ENCODE measurements at regions not wholly inside any gene's neighbourhood (a gene's known extent, or its start where the extent isn't known, plus 50 kb on each side); places are given as distances from the start of the nearest gene placed in this dataset.

DNA sequence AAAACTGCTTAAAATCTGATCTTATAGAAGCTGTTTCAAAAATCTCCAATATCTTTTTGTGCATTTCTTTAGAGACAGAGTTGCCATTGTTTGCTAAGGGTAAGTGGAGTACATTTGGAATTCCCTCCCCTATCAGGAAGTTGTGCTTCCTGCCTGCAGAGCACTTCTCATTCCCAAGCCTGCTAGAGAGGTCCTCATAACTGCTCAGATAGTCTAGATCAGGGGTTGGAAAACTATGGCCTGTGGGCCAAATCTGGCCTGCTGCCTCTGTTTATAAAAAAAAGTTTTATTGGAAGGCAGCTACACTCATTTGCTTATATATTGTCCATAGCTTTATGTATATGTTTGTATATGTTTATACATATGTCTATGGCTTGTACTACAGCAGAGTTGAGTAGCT lies 333.7 kb upstream of the PROK2 start:
- no peak for DNase-seq

DNA sequence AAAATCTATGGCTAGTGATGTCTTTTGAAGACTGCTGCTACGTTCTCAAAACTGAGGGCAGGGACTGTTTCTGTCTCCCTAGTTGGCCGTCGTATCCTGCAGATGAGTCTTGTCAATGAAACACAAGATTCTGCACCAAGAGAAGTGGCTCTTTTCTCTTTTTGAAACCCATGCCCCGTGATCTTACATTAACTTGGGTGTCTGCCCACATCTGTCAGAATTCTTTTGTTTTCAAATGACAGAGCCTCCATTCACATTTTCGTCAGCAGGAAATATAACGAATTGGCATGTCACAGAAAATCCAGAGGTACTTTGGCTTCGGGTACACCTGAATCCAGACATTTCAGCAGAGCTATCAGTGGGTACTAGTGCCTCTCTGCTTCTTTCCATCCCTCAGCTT lies 331.3 kb upstream of the PROK2 start:
- DNase-seq = no peak

DNA sequence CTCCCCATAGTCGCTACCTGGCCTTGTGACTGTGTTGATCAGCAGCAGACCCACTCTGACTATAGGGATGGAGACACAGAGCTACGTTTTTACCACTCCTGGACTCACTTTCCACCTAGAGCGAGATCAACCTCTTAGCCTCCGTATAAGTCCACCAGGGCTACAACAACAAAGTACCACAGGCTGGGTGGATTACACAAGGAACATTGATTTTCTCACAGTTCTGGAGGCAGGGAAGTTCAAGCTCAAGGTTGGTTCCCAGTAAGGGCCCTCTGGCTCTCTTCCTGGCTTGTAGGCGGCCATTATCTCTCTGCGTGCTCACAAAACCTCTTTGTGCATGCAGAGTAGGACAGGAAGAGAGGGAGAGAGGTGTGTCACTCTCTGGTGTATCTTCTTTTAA lies 330.4 kb upstream of the PROK2 start:
- DNase-seq = no peak

DNA sequence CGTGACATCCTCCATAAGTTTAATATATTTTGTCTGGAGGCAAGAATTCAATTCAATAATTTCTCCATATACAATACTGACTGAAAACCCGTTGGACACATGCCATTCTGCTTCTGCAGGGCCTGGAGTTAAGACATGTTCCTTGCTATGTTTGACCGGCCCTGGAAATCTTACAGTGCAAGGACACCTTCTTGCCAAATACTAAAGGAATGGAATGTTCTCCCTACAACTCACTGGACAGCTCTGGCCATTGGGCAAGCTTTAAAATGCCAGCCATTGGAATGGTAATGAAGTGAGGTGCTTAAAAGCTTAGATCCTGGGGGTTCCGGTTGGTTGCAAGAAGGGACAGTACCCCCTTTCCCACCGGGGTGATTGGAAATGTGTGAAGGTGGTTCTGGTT lies 329.8 kb upstream of the PROK2 start:
- no peak for DNase-seq

DNA sequence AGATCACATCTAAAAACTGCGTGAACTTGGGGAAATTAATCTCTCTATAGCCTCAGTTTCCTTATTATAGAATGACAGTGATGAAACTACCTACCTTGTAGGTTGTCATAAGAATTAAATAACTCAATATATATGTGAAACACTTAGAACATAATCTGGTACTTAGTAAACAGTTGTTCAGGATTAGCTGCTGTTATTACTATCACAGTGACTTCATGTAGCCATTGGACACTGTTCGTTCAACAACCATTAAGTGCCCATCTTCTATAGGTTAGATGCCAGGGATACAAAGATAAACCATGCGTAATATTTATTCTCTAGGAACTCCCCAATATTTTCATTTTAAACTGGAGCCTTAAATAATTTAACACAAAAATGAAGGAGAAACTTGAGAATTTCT lies 329.0 kb upstream of the PROK2 start:
- no peak for DNase-seq

DNA sequence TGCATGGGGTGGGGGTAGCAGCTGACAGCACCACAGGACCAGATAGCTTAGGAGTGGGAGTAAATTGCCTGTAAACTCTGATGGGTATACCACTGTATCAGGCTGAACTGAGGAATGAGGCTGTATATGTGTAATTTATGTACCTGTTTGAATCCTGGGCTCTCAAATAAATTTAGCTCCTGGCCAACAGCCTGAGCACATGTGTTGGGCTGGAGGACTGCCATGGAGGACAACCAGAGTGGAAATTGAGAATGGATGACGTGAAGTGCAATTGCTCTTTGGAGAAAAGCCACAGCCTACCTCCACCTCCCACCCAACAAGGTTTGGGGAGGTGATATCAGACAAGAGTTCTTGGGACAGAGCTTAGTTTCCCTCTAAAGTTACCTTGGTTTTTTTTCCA lies 328.6 kb upstream of the PROK2 start:
- no peak for DNase-seq

DNA sequence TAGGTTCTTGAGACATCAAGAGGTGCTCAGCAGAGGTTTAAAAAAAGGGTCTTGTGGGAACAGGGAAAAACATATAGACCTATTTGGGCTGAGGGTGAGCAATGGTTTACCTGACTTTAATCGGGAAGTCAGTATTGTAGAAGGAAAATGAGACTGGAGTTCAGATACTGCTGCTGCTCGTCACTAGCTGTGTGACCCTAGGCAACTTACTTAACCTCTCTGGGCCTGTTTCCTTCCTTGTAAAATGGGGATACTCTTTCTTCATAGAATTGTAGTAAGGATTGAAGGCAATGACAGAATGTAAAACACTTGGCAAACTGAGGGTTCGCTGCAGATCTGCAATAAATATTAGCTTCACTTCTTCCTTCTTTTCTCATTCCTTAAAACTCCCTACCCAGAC lies 327.5 kb upstream of the PROK2 start:
- DNase-seq = no peak

DNA sequence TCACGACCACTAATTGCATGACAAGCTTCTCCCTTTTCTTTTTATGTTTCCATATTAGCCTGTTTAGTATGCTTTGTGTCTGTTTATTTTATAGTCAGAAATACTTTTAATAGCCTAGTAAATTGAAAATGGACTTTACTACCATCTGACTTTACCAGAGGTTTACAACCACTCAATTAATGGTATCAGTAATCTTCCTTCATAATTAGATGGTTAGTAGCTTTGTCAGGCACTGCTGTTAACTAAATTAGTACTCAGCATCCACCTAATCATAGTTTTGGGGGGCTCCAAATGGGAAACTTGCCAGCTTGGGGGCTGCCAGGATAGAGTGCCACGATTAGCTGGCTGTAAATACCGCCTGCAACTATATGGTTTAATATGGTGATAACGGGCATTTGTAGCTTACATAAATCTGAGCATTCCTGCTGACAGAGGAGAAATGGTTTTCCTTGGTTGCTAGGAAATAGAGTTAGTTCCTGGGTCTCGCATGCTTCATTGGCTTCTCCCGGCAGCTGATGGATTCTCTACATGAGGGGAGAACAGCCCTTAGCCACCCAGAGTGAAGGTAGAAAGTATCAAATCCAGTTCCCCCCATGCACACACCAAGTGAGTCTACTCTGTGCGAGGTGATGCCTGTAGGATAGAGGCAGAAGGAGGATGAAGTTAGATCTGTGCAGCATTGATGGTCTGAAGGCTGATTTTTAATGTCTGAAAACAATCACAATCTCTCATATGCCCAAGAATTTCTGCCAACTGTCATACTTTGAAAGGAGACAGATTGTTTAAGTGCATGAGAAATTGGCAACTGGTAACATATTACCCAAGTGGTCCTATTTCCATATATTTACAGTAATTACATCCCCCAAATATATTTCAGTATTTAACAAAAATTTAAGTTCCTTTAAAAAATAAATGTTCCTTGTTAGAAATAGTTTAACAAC lies 326.6 kb upstream of the PROK2 start:
- no peak for DNase-seq

DNA sequence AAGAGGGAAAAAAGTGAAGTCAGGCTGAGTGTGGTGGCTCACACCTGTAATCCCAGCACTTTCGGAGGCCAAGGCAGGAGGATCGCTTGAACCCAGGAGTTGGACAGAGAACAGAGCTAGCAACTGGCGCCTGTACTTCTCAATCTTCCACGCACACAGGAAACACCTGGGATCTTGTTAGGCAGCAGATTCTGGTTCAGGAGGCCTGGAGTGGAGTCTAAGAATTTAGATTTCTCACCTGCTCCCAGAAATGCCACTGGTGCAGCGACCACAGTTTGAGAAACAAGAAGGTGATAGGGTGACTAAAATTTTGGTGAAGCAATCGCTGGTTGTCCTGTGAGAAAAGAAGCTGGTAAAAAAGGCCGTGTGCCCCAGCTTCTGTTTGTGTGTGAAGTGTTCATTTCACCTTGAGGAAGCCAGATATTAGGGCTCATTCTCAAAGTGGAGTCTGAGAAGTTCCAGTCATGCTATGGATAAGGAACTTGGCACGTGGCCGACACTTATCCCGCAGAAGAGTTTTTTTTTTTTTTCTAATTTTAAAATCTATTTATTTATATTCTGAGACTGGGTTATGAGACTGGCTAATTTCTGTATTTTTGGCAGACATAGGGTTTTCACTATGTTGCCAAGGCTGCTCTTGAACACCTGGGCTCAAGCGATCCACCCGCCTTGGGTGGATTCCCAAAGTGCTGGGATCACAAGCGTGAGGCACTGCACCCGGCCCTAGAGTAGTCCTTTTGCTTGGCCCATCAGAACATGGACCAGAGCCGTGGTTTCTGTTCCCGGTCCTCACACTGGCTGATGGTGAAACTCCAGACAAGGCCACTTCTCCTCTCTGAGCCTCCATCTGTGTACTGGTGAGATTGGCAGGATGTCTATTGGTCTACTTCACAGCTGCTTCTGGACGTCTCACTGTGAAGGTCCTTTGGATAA lies 324.6 kb upstream of the PROK2 start:
- DNase-seq = no peak

DNA sequence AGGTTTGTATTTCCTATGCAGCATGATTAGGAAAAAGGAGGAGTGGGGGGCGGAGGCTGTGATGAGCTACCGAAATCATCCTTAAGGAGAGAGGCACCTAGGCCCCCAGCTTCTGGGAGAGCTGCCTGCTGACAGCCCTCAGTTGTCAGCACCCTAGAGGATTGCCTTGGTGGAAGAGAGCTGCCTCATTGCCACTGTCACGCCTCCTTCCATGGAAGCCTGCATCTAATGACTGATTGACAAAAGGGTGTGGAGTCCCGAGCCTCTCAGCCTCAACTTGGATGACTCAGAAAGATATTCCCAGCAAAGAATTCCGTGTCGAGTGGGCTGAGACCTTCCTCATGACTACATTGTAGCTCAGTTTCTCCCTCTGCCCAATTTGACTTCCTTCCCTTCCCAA lies 320.4 kb upstream of the PROK2 start:
- no peak for DNase-seq

DNA sequence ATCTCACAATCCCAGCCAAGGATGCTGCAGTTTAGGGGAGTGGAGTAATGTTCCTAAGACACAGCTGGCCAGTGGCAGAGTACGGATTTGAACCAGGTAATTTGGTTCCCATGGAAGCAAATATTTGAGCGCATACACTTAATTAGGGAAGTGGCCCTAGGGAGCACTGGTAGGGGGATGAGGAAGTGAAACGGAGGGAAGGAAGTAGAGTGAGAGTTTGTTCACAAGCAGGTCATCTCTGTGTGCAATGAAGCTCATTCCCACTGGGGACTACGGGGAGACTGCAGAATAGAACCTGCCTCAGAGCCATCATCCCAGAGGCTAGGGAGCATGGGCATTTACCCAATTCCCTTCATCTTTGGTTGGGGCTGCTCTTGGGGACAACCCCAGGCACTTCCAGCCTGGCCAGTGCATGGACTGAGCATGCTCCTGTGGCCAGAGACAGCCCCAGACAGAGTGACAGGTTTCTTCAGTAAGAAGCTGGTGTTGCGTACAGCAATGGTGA lies 317.2 kb upstream of the PROK2 start:
- DNase-seq = peak; percentile 83

DNA sequence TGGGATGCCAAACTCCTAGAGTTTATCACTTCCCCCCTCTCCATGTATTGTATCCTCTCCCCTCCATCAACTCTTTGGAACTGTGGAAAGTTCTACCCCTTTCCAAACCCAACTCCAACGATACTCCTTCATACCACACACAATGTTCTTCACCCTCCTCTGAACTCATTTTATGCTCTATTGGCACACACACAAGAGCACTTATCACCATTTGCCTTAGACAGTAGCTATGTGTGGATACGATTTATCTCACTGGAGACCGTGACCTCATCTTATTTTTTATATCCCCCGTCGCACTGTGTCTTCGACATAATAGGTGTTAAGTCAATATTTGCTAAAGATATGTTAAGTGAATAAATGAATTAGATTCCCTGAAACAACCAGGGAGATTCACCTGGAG lies 316.5 kb upstream of the PROK2 start:
- no peak for DNase-seq

DNA sequence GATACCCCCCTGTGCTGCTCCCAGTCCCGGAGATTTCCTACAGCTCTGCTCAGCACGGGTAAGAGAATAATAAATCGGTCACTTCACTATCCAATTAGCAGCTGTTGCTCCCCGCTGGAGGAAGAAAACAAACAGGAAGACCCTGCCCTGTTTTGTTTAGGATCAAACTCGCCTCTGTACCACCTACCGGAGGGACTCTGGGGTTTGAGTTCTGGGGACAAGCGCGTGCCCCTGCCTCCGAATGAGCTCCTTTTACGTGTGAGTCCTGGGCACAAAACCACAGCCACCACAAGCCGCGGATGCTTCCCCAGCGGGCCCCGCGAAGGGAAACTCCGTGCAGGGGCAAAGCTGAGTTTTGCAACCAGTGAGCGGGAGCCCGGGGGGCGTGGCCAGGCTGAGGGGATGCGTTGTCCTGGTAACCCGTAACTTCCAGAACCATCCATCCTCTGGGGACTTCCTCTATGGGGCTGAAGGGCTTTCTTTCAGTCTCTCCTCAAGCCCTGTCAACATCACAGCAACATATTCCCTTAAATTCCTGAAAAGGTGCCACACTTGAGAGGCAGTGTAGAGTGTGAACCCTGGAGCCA lies 315.7 kb upstream of the PROK2 start:
- peak; percentile 97 for DNase-seq

DNA sequence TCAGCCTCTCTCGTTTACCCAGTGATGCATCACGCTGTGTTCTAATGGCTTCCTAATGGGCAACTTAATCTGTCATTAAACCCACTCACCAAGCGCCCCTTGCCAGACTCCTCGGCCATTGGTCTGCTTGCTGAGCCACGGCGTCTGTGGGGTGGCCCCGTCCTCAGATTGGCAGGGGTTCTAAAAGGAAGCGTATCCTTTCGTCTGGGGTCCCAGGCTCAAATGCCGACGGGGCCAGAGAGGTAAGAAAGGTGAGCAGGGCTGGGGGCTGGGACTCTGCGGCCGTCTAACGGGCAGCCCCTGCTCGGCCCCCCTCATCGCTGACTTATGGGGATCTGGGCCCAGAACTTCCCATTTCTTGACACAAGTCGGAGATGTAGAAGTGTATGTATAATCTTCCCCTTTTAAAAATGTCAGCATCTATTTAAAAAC lies 315.1 kb upstream of the PROK2 start:
- peak; percentile 47 for DNase-seq

DNA sequence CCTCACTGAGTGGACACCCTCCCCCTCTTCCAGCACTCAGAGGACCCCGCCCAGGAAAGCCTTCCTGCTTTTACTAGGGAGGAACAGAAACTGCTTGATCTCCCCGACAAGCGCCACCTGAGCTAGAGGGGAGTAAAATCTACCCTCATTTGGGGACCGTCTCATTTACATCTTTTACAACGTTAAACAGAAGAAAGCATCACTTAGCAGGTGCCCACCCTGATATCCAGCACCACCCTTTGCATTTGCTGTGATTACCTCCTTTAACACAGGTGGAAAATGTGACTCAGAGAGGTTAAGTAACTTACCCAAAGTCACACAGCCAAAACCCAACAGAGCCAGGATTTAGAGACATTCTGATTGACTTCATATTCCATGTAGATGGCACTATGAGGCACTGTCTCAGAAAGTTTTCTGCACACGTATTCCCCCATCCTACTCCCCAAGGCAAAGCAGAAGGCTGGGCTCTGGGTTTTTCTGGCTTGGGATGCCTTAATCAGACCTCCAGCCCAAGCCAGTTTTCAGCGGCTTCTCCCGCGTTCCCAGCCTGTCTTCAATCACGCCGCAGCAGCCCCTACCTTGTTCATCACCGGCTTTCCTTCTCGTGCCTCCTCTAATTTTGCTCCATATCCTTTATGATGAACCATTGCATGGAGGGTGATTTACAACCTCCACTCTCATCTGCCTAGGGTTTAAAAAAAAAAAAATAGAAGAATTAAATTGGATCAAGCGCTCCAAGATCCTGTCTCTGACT lies 314.6 kb upstream of the PROK2 start:
- DNase-seq = peak; percentile 41

DNA sequence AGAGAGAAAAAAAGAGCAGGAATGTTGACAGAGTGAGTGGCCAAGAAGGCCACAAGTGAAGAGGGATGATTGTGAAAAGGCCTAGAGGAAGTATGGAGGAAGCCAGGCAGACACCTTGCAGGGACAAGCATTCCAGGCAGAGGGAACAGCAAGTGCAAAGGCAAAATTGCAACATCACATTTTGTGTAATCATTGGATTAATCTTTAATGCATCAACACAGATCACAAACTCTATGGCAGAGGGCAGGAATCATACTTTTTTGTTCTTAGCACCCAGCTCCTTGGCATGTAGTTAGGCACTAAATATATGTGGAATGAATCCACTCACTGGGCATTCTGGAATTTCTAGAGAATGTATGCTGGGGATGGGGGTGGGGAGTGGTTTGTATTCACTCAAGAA lies 312.1 kb upstream of the PROK2 start:
- DNase-seq = no peak

DNA sequence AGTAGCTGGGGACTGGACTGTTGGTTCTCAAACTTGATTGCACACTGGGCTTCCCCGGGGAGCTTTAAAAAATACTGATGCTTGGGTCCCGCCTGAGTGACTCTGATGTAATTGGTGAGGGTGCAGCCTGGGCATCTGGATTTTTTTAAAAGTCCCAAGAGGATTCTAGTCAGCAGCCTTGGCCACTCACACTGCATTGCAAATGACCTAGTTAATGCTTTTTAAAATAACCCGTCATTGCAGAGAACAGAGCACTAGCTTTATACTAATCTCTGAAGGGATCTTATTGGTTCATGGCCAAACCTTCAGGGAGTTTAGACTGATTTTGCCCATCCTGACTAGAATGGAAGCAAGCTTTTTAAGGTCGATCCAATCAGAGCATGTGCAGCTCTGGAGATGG lies 310.6 kb upstream of the PROK2 start:
- no peak for DNase-seq

DNA sequence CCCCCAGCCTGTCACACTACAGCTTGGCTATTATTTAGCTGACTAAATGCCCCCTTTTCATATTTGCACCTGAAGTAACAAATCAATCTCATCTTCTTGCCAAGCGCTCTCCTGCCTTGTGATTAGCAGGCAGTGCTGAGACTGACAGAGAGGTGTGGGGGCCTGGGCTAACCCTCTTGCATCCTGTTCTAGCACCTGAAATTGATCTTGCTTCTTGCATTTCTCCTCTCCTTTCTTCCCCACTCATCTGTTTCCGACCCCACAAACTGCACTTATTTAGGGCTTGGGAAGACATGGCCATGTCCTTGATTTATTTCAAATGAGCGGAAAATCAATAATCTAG lies 309.0 kb upstream of the PROK2 start:
- DNase-seq = no peak

DNA sequence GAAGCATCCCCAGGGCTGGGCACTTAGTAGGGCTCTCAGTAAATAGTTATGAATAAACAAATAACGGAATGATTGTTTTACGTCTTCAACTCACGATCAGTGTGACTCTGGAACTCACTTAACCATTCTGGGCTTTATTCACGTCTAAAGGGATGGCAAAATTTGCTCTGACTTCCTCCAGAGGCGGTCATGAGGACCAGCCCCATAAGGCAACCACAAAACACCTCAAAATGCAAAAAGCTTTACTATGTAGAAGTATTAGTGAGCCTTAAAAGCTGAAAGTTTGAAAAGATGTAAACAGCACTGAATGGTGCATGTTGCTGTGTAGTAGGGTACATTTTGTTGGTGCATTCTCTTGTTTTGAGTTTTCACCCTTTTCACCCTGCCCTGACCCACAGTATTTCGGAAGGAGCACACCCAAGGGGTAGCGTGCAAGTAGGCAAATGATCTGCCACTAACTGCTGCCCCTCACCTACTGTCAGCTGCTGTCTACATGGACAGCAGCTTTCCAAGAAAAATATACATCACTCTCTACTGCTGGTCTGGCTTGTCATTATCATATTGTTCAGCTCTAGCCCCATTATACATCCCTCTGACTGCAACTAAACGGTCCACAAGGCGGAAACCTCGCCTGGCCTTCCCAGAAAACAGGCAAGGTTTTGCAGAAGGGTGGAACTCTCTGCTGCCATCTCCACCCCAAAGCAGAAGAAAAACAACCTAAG lies 308.5 kb upstream of the PROK2 start:
- no peak for DNase-seq

DNA sequence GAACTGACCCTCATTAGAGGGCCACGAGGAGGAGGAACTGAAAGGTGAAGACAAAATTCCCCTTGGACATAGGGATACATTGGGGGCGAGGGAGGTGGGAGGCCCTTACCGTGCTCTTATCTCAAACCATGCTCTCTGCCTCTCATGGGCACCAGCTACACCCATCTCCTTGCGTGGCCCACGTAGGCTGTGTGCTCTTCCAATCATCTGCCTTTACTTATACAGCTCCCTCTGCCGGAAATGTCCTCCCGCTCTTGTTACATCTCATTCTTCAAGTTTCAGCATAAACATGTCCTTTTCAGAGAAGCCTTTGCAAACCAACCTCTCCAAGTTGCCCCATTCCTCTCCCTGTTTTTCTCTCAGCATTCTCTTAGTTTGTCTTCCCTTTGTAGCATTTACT lies 307.8 kb upstream of the PROK2 start:
- no peak for DNase-seq

DNA sequence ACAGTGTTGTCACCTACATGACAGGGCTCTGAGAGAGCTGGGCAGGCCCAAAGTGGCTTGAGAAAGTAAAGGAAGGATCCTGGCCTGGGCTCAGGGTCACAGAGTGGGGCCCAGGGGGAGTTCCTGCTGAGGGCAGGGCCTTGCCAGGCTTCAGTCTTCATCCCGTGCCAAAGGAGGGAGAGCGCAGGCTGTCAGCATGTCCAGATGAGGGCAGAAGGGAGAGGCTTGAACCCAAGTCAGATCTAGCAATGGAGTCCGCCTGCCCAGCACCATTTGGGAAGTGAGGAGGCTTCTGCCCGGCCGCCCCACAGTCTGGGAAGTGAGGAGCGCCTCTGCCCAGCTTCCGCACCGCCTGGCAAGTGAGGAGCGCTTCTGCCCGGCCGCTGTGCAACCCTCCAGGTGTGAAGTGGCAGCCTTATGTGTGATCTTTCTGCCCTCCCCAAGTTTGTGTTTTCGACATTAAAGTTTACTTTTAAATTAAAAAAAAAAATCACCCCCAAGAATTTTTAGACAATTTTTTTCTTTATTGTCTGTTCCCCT lies 303.6 kb upstream of the PROK2 start:
- DNase-seq = no peak

DNA sequence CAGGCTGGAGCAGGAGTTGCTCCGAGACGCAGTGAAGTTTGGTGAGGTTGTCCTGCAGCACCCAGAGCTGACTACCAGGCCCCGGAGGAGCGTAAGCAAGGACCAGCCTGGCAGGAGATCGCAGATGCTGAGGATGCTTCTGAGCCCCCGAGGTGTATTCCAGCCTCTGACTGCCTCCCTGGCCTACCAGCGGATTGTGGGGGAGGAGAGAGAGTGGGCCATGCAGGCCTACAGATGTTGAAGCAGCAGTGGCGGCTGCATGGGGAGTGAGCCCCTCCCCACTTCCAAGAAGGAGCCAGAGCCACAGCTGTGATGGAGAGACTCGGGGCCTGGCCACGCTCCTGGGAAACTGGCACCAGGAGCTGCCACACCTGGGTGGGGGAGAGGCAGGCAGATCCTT lies 302.5 kb upstream of the PROK2 start:
- DNase-seq = no peak
